GM13976 (cell line): ENCODE measurements at regions not wholly inside any gene's neighbourhood (a gene's known extent, or its start where the extent isn't known, plus 50 kb on each side); places are given as distances from the start of the nearest gene placed in this dataset.
"Not testable (repeated sequence)": the region's sequence is repeated elsewhere in the genome, so short reads cannot be mapped to it uniquely, and the experiment has no call there.

Source experiments
- DNase-seq: peaks from one replicate; pipeline ENCODE4 v3.0.0; 2012; ENCODE audit warnings: low spot score
- in situ Hi-C: fragments of 300-500 bp; cut with MboI; formaldehyde crosslinking; loops from one replicate; pipeline ENCODE4 v1.12.0; 2022; ENCODE audit warnings: low sequenced_read_pairs, mixed read lengths, inconsistent platforms; ENCODE audit not compliant: unreplicated experiment
- TF ChIP-seq, protein P1 (sequence below): IDR thresholded peaks from 2 replicates; pipeline ENCODE4 v1.5.1; 2012; ENCODE audit warnings: borderline replicate concordance, mild to moderate bottlenecking; ENCODE audit not compliant: insufficient read depth; ENCODE audit errors: extremely low read depth, missing control alignments, control extremely low read depth

GRCh38 chr3:139227827-139228226 lies 116.0 kb upstream of the MRPS22 start:
- no peak for DNase-seq
- TF ChIP-seq, protein P1, sequence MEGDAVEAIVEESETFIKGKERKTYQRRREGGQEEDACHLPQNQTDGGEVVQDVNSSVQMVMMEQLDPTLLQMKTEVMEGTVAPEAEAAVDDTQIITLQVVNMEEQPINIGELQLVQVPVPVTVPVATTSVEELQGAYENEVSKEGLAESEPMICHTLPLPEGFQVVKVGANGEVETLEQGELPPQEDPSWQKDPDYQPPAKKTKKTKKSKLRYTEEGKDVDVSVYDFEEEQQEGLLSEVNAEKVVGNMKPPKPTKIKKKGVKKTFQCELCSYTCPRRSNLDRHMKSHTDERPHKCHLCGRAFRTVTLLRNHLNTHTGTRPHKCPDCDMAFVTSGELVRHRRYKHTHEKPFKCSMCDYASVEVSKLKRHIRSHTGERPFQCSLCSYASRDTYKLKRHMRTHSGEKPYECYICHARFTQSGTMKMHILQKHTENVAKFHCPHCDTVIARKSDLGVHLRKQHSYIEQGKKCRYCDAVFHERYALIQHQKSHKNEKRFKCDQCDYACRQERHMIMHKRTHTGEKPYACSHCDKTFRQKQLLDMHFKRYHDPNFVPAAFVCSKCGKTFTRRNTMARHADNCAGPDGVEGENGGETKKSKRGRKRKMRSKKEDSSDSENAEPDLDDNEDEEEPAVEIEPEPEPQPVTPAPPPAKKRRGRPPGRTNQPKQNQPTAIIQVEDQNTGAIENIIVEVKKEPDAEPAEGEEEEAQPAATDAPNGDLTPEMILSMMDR = no peak
- in situ Hi-C loops = no loop called here

- no peak for DNase-seq
- in situ Hi-C loops = no loop called here
- TF ChIP-seq, protein P1 = no peak
These were observed 113.4 kb upstream of the MRPS22 start for GRCh38 chr3:139230391-139230790.

DNA sequence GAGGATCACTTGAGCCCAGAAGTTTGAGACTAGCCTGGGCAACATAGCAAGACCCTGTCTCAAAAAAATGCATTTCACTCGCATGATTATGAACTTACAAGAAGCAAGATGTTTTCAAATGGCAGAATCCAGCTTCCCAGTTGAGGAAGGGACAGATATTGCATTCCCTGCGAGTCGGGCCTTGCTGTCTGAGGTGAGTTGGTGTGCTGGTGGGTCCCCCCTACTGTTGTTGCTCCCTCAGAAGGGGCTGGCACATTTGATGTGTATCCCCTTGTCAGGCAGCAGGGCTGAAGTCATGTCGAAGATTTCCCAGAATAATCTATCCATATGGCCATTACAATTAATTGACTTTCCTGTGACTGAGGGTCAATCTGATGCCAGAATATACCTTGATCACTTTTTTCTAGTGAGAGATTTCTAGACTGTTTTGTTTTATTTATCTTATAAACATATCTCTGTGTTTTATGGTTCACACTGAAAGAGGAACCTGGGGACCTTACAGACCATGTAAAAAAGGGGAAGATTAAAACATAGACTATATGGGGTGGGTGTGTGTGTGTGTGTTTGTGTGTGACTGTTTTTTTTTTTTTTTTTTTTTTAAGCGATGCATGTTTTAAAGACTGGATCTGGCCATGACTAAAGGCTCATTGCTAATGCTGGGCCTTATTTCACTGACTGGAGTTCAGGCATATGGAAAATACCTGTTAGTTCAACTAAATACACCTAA lies 112.1 kb upstream of the MRPS22 start:
- TF ChIP-seq, protein P1 = no peak
- in situ Hi-C loops = no loop called here
- DNase-seq = no peak

DNA sequence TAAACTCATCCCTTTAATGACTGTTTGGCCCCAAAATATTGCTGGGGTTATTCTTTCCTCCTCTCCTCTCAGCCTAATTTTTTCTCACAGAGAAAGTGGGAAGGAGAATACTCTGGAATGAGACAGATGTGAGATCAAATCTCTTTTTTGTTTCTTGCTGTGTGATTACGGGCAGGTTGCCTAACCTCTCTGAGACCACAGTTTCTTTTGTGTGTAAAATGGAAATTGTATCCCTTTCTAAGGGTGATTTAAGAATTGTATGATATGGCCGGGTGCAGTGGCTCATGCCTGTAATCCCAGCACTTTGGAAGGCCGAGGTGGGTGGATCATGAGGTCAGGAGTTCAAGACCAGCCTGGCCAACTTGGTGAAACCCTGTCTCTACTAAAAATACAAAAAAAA lies 111.5 kb upstream of the MRPS22 start:
- in situ Hi-C loops = not testable (repeated sequence)

DNA sequence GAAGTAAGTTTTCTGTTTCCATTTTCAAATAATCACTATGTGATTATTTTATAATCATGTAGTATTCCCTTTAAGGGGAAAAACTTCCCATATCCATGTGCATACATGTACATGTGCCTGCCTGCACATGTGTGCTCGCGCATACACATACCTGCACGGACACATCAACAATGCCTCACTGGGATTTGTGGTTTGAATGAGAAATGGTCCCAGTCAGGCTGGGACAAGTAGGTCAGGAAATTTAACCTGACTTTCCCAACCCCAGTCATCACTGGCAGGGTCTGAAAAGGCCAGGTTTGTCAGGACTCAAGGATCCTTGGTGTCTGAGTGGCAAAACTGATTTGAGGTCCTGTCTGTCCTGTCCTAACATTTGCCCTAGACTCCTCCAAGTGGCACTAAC lies 109.3 kb upstream of the MRPS22 start:
- DNase-seq = no peak
- TF ChIP-seq, protein P1 = no peak
- in situ Hi-C loops = no loop called here

More for the DNA sequence above, 111.5 kb upstream of the MRPS22 start:
- DNase-seq = not testable (repeated sequence)

DNA sequence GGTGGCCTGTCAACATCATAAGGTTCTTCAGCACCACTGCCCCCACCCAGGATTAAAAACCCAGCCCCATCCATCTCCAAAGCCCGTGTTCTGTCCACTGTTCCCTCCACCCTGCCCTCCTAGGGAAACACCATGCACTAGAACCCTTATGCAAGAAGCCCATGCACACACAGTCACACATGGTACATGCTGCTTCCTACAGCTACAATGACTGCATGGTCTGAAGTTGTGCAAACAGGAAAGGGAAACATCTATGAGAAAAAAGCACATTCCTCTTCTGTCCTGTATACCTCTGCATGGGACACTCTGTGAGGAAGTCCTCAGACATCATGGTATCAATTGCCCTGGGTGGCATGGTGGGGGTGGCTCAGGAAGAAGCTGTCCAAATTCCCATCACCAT lies 108.6 kb upstream of the MRPS22 start:
- in situ Hi-C loops = no loop called here
- DNase-seq = no peak
- TF ChIP-seq, protein P1 = no peak

- in situ Hi-C loops = no loop called here
- no peak for DNase-seq
- TF ChIP-seq, protein P1 = no peak
These were observed 107.5 kb upstream of the MRPS22 start for GRCh38 chr3:139236336-139236735.
